NCI-H526 treated with DMSO at 0.1 percent for 48 hours (cell line): ENCODE measurements at regions not wholly inside any gene's neighbourhood (a gene's known extent, or its start where the extent isn't known, plus 50 kb on each side); places are given as distances from the start of the nearest gene placed in this dataset.
"Not testable (repeated sequence)": the region's sequence is repeated elsewhere in the genome, so short reads cannot be mapped to it uniquely, and the experiment has no call there.

Experiments used
- DNase-seq: peaks from one replicate; lab custom pipeline; 2025; lab: John Stamatoyannopoulos, UW

GRCh38 chr2:239600001-239600593 lies 199.3 kb upstream of the HDAC4 start:
- DNase-seq = no peak

GRCh38 chr2:239599299-239599698 lies 198.5 kb upstream of the HDAC4 start:
- DNase-seq = no peak

- DNase-seq = no peak
Observed at GRCh38 chr2:239598732-239599090, 197.9 kb upstream of the HDAC4 start.

GRCh38 chr2:239598011-239598731 lies 197.4 kb upstream of the HDAC4 start:
- no peak for DNase-seq

GRCh38 chr2:239597216-239597615 lies 196.4 kb upstream of the HDAC4 start:
- DNase-seq = no peak

GRCh38 chr2:239596792-239597191 lies 196.0 kb upstream of the HDAC4 start:
- no peak for DNase-seq

- DNase-seq = peak; percentile 10
Observed at GRCh38 chr2:239596253-239596652, 195.4 kb upstream of the HDAC4 start.

- DNase-seq = no peak
Observed at GRCh38 chr2:239595726-239596125, 194.9 kb upstream of the HDAC4 start.

GRCh38 chr2:239594772-239595608 lies 194.2 kb upstream of the HDAC4 start:
- DNase-seq = no peak

GRCh38 chr2:239594019-239594771 lies 193.4 kb upstream of the HDAC4 start:
- DNase-seq = no peak

- DNase-seq = no peak
Observed at GRCh38 chr2:239593455-239593854, 192.6 kb upstream of the HDAC4 start.

- not testable (repeated sequence) for DNase-seq
Observed at GRCh38 chr2:239592629-239593290, 191.9 kb upstream of the HDAC4 start.

GRCh38 chr2:239590995-239591915 lies 190.4 kb upstream of the HDAC4 start:
- no peak for DNase-seq

GRCh38 chr2:239590276-239590675 lies 189.5 kb upstream of the HDAC4 start:
- DNase-seq = no peak

GRCh38 chr2:239589833-239590232 lies 189.0 kb upstream of the HDAC4 start:
- DNase-seq = no peak

GRCh38 chr2:239589270-239589825 lies 188.5 kb upstream of the HDAC4 start:
- DNase-seq = no peak

- no peak for DNase-seq
Observed at GRCh38 chr2:239588451-239589269, 187.8 kb upstream of the HDAC4 start.

GRCh38 chr2:239587841-239588240 lies 187.0 kb upstream of the HDAC4 start:
- no peak for DNase-seq

GRCh38 chr2:239587311-239587731 lies 186.5 kb upstream of the HDAC4 start:
- DNase-seq = no peak
